HG03432 (cell line): ENCODE measurements at regions not wholly inside any gene's neighbourhood (a gene's known extent, or its start where the extent isn't known, plus 50 kb on each side); places are given as distances from the start of the nearest gene placed in this dataset.
"Not testable (repeated sequence)": the region's sequence is repeated elsewhere in the genome, so short reads cannot be mapped to it uniquely, and the experiment has no call there.

Experiments
- ATAC-seq: cut with Tn5 transposase; IDR thresholded peaks from one replicate; pipeline ENCODE4 v1.9.1; 2021; ENCODE audit warnings: mild to moderate bottlenecking, moderate library complexity; ENCODE audit not compliant: unreplicated experiment

DNA sequence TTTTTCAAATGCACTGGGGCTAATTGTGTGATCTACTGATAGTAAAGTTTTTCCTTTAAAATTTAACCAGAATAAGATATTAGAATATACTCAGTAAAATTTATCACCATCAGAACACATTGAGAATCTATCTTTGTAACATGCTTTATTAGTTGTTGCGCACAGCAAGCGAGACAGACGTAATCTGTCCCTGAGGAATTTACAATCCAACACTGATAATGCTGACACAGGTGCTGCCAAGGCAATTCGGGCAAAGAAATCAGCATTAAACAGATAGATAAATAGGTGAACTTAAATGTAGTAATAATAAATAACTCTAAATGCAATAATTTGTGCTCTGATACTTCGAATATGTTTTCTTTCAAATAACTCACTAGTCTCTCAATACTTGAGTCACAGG lies 607.2 kb downstream of the HTR1B start:
- ATAC-seq: no peak

DNA sequence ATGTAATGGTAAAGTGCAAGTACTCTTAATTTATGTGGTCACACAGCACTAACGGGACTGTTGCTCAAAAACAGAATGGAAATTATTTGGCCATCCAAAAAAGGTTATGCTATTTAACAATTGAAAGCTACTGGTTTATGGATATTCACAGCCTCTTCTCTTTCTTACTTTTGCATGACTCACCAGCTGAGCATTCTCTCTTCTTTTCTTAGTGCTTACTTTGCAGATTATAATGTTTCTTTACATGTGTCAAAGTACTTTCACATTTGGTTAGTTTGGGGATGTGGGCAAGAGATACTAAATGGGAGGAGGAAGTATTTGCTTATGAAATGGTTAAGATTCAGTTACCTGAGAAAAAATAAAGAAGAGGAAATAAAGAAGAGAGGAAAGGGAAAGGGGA lies 610.5 kb downstream of the HTR1B start:
- peak; percentile 63 for ATAC-seq

DNA sequence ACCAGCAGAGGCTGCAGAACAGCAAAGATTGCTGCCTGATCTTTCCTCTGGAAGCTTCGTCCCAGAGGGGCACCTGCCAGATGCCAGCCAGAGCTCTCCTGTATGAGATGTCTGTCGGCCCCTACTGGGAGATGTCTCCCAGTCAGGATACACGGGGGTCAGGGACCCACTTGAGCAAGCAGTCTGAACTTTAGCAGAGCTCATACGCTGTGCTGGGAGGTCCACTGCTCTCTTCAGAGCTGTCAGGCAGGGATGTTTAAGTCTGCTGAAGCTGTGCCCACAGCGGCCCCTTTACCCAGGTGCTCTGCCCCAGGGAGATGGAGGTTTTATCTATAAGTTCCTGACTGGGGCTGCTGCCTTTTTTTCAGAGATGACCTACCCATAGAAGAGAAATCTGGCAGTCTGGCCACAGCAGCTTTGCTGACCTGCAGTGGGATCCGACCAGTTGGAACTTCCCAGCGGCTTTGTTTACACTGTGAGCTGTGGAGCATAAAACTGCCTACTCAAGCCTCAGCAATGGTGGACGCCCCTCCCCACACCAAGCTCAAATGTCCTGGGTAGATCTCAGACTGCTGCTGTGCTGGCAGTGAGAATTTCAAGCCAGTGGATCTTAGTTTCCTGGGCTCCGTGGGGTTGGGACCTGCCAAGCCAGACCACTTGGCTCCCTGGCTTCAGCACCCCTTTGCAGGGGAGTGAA lies 613.9 kb downstream of the HTR1B start:
- not testable (repeated sequence) for ATAC-seq

DNA sequence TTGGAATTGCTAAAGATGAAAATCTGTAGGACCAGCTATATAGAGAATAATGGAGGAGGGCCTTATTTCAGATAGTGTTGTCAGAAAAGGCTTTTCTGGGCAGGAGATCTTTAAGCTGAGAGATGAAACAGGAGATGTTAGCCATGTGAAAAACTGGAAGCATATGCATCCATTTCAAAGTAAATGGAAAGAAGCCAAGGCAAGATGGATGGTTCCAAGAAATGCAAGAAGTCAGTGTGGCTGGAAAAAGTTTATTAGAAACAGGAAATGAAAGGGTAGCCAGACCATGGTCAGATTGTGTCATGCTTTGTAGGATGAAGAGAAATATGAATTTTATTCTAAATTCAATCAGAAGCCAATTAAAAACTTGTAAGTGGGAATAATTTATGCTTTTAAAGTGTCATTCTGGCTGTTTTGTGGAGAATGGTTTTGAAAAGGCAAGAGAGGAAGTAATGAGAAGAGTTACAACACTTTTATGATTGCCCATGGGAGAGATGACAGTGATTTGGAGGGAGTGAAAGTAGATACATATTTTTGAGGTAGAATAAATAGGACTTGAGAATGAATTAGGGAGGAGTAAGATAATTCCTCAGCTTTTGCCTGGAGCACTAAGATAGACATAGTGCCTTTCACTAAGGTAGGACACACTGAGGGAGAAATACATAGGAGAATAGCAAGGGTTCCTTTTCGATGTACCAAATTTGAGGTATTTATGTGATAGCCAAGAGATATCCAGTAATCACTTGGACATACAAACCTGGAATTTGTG lies 620.1 kb downstream of the HTR1B start:
- ATAC-seq: no peak

DNA sequence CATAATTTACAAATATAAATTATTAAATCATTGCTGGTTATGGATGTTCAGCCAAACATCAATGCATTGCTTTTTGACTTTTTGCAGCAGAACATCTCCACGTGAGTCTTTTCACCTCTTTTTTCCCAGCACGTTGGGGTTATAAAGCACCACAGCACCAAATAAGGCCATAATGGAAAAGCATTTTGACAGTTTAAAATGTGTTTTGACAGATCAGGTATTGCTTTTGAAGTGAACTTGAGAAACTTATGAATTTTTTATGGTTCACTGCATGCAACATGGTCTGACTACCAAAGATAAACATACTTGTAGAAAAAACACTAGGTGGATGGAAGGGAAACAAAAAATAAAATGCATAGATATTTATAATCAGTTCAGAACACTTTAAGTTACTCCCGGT lies 622.4 kb downstream of the HTR1B start:
- ATAC-seq: no peak

DNA sequence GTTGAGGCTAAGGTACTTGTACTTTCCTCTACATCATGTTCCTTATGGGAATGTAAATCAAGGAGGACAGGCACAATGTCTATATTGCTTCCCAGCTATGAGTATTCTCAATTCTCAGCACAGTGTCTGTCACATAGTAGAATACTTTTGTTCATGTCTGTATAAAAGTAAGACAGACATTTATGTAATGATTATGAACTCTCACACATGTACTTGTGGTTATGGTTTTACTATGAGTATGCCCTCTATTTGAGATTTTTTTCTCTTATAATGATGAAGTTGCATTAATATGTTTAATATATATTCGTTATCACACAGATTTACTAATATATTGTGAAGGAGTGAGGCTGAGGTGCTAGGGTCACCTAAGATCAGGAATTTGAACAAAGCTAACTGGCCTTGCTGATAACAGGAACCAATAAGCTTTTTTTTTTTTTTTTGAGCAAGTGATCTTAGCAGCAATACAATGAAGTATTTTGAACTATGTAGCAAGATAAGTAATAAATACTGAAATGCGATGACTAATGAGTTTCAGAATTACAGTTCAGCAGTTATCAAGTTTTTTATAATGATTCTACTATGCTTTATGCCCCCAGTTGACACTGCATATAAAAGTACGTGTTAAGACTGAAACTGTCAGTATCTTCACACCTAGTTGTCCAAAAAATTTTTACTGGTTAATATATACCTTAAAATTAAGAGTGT lies 623.1 kb downstream of the HTR1B start:
- ATAC-seq: peak; percentile 54

DNA sequence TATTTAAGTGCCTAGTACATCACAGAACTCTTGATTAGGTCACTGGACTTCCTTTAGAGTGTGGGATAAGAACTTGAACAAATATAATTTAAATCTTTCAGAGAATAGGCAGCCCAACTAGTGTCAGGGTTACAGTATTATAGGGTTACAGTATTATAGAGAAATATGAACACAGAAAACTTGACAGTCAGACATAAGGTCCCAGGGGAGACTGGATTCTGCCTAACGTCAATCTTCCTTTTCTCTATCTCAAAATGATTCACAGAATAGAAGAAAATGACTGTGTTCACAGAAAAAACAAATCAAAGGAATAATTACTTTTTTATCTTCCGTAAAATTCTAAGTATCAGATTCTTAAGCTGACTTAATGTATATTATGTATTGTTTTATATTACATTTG lies 623.8 kb downstream of the HTR1B start:
- no peak for ATAC-seq

DNA sequence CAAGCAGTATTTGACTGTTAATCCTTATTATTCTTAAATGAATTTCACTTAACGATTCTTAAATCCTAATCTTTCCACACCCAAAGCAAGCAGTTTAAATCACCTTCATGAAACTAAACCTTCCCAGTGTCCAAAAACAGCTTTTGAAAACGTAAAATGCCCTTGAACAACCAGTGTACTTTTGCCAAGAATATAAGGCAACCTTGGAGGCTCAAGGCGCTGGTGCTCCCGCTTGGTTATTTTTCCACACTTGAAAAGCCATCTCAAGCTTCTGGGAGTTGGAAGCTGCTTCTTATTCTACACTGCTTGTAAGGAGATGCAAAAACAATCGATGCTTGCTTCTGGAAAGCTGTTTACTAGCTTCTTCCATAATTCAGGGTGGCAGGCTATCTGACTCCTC lies 625.7 kb downstream of the HTR1B start:
- no peak for ATAC-seq

DNA sequence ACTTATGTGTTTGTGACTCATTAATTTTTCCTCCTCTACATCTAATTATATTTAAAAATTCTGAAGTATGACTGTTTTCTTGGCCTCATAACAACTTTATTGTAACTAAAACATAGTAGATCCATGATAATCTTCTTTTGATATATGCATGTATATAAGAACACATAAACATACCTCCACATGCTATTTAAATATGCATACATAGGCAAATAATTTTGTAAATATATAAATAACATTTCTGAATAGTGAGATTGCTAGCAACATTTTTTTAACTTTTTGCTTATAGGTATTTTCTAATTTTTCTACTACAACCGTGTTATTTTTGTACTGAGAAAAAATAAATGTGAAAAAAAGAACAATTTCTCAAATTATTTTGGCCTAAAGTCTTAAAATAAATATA lies 627.6 kb downstream of the HTR1B start:
- ATAC-seq: no peak

DNA sequence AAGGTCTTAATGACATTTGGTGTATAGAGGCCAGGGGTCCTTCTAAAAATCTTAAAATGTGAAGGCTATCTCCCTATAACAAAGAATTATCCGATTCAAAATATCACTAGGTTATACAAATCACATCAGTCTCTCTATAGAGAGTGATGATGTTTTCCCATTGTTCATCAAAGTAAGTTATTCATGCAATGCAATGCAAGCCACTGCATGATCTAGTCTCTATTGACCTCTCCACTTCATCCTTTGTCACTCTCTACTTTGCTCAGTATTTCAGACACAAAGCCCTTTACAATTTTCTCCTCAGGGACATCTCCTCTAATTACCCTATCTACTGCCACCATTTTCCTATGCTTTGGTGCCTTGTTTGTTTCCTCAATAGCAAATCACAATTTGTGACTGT lies 628.0 kb downstream of the HTR1B start:
- no peak for ATAC-seq

DNA sequence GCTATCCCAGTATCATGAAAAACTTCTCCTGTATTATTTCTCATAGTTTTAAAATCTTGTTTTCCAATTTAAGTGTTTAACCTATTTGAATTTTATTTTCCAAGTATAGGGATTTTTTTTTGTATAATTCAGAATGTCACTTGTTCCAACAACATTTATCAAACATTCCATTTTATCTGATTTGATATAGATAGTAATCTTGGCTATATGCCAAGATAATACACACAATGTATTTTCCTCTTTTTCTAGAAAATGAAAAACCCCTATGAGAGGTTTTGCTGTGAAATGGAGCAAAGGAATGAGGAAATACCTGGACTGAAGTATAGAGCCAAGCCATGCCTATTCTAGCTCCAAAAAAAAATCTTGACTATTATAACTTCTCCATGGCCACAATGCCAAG lies 628.9 kb downstream of the HTR1B start:
- ATAC-seq: no peak

DNA sequence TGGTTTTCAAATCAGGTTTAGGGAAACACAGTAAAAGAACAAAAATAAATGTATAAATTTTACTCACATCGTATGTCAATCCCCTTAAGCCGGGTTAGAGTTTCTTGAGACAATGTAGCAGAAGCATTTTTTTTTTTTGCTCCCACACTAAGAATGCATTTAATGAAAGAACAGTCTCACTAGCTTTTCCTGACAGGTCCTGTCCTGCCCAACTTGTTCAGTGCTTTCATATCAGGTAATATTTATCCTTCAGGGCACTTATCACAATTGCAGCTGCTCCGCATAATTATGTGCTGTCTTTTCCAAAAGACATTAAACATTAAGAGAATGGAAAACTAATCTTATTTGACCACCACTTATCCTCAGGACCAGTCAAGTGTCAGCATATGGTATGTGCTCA lies 632.0 kb downstream of the HTR1B start:
- no peak for ATAC-seq

DNA sequence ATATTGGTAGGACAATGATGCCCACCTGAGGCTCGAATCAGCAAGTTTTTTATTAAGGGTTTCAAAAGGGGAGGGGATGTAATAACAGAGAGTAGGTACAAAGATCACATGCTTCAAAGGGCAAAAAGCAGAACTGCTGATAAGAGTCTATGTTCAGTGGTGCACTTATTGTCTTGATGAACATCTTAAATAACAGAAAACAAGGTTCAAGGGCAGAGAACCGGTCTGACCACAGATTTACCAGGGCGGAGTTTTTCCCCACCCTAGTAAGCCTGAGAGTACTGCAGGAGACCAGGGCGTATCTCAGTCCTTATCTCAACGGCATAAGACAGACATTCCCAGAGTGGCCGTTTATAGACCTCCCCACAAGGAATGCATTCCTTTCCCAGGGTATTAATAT lies 639.7 kb downstream of the HTR1B start:
- ATAC-seq: not testable (repeated sequence)

DNA sequence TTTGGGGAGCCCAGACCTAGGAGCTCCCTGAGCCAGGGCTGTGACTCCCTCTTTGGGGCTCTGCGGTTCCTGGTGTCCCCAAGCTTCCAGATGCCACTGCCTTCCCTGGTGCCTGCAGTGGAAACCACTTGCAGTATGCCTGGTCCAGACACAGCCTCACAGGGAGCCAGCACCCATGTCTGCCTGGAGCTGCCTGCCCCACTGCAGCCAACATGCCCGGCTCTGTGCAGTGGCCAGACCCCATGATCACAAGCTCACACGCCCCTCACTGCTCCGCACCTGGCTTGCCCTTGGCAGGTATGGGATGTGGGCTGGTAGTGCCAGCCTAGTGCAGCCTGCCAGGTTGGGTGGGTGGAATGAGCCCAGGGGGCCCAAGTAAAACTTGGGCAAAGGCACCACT lies 644.8 kb downstream of the HTR1B start:
- ATAC-seq: no peak

DNA sequence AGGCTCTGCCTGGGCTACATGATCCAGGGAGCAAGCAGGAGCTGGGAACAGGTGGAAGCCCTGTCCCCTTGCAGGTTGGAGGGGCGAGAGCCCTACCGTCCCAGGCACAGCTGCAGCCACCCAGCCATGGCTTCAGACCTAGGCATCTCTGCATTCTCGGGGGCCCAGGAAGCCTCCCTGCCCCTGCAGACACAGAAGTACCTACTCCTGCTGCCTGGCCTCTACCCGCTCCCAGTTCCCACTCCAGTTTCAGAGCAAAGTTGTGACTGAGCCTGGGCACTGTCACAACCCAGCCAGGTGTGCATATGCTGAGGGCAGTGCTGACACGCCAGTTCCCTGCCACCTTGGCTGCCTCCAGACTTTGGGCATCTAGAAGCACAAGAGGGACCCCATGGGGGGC lies 645.9 kb downstream of the HTR1B start:
- ATAC-seq: no peak

DNA sequence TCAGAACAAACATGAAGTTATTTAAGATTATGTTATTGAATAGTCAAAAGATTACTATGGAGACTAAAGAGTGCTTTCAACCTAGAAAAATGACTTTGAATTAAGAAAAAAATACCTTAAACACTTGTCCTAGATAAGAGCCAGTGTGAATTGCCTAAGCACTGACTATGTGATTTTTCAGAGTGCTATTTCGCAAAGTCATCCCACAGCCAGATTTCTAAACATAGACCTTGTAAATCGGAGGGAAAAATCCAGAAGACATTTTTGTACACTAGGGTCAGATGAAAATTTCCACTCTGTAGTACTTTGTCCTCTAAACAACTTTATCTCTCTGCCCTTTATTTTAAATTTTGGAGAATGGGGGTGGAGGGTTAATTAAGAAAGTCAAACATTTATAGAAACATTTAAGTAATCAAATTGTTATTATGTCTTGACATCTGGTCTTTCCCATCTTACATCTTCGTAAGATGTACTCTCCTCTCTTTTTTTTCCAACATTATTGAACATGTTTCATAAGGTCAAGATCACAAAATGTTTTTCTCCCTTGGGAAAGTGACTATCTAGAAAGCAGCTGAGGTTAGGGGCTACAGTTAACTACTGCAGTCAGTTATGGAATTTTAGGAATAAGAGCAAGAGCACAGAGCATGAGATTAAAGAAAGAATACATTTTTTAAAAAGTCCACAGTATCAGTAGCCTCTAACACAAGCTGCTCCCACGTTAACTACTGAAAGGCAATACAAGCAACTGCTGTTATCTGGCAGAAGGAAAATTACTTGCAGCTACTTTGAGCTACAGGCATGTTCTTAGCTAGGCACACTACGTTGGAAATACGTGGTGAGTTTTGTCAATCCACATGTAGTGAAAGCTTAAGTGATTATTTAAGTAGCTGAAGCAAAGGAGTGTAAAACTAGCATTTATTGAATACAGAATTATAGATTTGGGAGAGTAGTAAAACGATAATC lies 648.5 kb downstream of the HTR1B start:
- ATAC-seq: no peak

DNA sequence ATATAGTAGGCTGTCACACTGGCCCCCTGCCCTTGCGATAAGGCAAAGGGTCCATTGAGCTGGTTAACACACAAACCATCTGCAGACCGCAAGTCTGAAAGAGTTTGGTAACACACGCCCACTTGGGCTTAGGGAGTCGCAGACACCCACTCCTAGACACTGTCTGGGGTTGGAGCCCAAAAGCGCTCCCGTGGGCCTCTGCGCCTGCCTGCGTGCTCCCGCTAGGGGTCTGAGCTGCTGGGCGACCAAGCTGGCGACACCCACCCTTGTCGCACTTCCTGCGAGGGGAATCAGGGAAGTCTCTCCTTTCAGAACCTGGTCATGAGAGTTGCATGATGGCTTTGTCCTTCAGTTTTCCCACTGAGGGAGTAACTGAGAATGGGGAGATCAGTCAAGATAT lies 653.0 kb downstream of the HTR1B start:
- ATAC-seq: no peak

DNA sequence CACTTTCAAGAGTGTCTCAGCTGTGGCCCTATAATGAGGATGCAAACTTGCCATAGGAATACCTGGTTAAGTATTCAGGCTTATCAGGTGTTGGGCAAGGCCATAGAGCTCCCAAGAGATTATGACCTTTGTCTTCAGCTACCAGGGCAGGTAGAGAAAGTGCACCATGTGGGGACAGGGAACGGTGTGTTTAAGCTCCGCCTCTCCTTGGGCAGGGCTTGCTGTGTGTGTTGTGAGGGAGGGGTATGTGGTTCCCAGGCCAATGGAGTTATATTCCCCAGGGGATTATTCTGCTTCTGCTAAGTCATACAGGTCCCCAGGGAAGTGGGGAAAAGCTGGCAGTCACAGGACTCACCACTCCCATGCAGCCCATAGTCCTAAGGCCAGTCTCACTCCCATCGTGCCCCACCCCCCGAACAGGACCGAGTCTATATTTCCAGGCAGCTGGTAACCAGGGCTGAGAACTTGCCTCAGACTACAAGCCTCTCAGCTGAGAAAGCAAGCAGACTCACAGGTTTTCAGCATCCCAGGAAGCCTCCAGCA lies 660.2 kb downstream of the HTR1B start:
- no peak for ATAC-seq

DNA sequence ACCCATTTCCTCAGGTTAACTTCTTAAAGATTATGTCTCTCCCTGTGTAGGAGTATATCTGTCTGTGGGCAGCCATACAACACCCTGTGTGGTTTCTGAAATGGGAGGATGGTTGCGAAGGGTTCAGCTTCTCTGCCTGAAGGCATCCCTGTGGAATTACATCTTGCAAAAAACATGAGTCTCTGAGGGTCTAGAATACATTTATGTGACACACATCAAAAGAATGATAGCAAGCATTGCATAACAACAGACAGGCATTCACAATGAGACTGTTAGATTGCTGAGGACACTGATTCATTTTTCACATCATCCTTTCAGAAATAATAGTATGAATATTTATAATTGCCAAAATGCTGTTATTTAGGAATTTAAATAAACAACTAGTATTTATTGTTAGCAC lies 670.9 kb downstream of the HTR1B start:
- ATAC-seq: no peak

DNA sequence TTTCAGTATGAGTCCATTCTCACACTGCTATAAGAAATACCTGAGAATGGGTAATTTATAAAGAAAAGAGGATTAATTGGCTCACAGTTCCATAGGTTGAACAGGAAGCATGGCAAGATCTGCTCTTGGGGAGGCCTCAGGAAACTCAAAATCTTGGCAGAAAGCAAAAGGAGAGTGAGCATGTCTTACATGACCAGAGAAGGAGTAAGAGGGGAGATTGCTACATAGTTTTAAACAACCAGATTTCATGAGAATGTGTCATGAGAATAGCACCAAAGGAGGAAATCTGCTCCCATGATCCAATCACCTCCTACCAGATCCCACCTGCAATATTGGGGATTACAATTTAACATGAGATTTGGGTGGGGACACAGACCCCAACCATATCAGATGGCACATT lies 672.4 kb downstream of the HTR1B start:
- ATAC-seq: no peak
